NCI-H446 treated with DMSO at 0.1 percent for 48 hours (cell line): ENCODE measurements at regions not wholly inside any gene's neighbourhood (a gene's known extent, or its start where the extent isn't known, plus 50 kb on each side); places are given as distances from the start of the nearest gene placed in this dataset.

Experiments used
- DNase-seq: peaks from one replicate; lab custom pipeline; 2025; lab: John Stamatoyannopoulos, UW

DNA sequence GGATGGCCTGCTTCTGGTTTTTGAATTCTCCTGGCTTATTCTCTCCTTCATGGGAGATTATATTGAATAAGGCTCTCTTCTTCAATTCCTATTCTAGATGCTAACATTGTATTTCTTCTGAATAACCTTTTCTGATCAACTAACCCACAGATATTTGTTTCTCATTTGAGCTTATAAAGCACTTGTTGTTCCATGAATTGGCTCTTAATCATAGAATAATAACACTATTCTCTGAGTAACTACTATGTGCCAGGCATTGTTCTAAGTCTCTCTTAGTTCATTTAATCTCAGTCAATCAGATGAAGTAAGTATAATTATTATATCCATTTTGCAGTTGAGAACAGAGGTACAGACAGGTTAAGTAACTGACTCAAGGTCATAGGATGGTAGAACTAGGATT, 136.3 kb upstream of the MLIP start:
- DNase-seq = no peak

DNA sequence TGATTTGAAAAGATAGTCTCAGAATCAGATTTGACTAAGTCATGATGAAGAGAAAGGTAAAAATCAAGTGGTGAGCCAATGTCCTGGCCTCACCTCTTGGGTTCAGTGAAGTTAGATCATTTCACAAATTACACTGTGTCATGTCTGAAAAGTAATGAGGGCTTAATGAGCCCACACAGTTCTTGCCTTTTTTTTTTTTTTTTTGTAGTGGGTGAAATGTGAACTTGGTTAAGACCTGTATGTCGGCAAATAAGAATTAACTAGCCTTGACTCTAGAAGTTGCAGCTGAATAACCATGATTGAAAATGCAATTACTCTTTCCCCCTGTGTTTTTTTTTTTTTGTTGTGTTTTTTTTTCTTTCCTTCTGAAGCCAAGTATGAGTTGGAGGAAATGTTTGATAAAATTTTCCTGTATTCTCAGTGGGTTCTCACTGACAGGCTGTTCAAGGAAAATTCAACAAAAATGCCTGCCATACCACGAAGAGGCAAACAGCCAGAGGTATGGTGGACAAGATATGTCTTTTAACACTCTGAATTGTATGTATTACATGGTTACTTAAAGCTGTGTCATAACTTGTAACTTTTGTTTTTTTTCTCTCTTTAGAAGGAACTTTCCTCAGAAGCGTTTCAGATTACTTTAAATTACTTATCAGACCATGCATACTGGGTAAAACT, 135.2 kb upstream of the MLIP start:
- DNase-seq = no peak

DNA sequence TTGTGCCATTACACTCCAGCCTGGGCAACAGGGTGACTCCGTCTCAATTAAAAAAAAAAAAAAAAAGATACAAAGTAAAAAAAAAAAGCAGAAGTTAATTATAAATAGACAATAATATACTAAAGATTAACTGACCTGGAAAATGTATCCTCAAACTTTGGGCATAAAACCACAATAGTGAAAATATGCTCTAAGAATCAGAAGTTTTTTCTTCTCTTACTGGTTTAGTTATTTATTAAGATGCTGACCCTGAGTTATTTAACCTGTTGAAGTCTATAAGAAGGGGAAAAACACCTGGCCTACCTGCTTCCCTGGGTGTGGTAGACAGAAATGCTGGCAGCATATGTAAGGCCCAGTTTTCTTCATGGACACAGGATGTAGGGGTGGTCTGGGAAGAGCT, 133.7 kb upstream of the MLIP start:
- no peak for DNase-seq

DNA sequence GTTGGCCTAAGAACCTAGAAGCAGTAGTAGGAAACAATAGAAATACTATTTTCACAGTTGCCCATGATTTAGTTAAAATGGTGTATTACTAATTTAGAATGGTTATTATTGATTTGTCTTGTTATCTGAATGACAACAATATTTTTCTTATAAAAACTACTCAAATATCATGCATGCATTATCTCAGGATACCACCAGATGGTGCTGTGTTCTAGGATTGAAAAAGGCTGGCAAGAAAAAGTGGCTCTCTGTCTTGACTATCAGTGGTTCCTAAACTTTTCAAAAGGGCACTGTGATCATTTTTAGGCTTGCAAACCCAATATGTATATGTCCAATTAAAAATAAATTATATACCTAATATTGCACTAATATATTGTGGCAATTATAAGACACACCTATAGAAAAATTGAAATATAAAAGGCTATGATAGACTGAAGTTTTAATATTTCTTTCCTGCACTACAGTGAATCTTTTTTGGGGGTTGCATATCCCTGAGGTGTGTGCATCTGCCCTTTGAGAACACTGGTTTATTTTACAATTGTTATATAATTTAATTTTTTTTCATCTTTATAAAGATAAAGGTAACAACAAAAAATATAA, 131.7 kb upstream of the MLIP start:
- peak; percentile 28 for DNase-seq

DNA sequence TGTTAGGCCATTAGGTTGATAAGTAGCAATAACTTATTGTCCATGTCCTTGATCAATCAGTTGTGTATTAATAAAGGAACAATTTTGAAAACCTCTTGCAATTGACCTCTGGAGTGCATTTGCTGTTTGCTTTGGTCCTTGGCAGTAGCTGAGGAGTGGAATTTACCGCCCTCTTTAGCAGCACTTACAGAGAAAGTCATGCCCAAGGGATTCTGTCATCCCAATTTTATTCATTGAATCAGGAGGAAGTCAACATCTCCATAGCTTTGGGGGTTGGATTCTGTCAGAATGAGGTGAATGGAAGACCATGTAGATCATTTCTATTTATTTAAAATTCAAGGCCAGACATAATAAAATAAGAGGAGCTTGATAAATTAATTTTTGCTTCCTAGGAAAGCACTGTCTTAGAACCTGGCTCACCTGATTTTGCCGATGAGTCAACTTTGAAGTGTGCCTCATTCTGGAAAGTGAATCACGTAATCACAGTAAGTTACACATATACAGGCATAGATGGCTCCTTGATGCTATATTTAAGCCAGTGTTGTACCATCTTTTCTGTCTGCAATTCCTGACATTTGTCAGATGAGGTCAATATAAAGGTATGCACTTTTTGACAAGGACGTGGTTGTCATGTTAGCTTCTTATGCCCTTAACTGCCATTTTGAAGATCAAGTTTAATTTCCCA, 128.7 kb upstream of the MLIP start:
- DNase-seq = no peak

DNA sequence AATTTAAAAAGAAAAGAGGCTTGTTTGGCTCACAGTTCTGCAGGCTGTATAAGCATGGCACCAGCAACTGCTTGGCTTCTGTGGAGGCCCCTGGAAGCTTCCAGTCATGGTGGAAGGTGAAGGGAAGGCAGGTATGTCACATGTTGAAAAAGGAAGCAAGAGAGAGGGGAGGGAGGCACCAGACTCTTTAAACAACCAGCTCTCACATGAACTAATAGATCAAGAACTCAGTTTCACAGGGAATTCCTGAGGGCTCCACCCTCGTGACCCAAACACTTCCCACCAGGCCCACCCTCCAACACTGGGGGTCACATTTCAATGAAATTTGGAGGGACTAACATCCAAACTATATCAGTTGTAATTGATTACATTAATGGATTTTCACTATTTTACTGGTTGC, 127.9 kb upstream of the MLIP start:
- DNase-seq = no peak

DNA sequence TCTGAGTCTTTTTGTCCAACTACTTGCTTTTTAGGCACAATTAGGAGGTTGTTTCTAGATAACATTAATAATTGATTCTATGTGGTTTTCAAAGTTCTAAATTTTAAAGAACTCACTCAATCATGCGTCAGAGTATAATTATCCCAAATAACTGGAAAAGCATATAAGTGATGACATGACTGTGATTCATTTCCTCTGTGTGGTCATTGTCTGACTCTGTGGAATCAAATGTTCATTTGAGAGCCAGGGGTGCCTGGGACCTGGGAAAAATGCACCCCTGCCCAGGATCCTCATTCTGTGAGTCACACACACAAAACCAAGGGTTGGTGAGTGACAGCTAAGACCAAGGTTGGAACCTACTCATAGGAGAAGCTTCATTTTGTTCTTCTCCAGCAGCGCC, 127.1 kb upstream of the MLIP start:
- no peak for DNase-seq

DNA sequence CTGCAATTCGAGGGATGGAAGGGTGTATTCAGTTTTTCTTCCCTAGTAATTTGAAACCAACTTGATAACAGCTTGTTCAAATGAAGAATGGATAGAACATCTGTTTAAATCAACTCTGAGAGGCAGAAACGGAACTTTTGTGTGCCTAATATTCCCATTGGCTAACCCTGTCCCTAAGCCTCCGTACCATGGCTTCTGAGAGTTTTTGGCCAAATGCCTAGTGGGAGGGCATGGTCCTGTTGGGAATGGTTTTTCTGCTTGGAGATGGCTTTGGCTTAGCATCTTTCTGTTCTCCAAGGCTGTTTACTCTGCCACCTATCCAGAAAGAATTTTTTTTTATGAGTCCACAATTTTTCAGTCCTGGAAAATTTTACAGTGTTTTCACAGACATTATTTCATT, 126.7 kb upstream of the MLIP start:
- DNase-seq = no peak

DNA sequence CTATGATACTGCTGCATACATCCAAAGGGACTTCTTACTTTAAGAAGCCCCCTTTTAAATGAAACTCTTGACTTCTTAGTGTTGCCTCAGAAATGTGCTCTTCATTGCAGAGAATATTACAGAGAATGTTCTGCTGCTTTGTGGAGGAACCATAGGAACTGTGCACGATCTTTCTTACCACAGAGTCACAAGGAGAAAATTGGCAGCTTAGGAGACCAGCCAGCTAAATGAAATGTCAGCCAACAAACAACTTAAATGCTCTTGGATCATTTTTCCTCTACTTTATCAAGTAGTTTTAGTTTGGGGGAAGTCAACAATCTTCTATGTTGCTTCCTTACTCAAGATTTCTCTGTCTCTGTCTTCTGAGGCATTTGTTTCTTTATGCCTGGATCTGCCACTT, 125.9 kb upstream of the MLIP start:
- DNase-seq = no peak

DNA sequence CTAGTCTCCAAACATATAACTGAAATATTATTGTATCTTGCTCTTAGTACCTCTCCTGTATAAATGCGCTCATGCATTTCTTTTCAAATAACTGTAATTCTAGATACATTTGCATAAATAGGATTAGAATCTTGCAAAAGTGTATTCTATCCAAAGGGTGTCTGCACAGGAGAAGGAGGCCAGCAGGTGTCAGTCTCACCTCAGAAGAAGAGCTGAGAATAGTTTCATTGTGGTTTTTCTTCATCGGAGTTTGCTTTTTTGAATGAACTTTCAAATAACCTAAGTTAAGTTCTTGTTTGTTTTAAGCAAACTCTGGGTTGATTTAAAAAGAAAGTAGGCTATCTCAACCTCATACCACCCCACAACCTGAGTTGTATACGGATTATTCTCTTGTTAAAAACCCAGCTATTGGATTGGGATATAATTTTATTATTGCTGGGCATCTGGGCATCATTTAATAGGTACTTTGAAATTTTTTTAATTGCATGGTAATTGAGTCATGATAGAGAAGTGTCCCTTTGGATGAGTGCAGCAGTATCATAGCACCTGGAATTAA, 125.0 kb upstream of the MLIP start:
- DNase-seq = peak; percentile 47

DNA sequence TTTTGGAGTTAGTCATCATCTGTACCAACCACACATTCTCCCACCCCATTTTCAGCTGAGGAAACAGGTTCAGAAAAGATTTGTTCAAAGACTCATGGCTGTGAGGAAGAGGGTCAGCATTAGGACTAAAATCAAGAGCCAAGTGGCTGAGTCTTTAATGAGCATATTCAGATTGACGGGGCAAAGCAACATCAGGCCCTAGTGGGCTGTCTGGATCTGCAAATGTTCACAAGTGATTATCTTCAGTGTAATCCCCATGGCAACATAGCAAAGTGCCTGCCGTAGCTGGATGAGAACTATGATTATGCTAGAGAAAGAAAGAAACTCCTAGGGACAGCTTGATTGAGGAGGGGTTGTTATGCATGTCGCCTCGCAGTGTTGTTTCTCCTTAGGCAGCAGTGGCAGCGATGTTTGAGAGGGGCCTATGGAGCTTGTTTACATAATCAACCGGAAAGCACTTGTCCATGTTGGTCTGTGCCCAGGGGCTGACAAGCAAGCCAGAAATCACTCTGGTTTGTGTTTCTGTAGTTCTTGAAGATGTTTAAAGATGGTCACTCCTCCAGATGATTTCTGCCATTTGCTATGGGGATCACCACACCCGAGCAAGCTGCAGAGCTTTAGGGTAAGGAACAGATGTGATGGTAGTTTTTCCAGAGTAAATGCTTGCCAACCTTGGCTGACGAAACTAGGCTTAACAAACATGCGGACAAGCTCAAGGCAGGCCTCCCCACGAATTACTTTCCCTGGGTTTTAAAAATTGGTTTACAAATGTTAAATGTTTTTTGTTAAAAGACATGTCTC, 124.3 kb upstream of the MLIP start:
- DNase-seq = peak; percentile 73

DNA sequence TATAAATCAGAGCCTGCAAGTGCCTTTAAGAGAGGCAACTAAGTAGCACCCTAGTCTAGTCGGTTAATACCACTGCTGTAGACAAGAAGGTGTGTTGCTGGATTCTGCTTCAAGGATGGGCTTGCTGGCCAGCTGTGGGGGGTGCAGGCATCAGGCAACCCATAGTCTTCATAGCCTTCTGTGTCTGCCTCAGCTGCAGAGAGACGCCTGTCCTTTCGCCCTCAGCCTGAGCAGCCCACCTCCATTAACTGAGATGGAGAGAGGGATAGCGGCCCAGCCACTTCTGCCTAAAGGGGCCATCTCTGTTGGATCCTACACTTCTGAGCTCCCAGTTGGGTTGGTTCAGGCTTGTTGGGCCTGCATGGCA, 123.7 kb upstream of the MLIP start:
- no peak for DNase-seq

DNA sequence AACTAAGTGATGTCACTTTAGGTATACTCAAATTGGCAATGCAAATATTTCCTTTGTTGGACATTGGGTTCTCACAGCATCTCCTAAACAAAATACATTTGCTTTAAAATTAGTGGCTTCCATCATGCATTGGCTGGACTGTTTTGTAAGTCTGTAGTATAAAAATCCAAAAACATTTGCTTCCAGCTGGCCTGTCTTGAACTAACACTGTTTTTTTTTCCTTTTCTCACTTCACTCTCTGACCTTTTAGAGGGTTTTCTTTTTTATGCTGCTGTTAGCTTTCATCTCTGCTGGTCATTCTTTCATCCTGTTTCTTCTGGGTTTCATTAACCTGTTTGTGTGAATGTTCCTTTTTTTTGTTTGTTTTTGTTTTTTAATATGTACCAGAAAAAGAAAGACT, 121.7 kb upstream of the MLIP start:
- DNase-seq = no peak

DNA sequence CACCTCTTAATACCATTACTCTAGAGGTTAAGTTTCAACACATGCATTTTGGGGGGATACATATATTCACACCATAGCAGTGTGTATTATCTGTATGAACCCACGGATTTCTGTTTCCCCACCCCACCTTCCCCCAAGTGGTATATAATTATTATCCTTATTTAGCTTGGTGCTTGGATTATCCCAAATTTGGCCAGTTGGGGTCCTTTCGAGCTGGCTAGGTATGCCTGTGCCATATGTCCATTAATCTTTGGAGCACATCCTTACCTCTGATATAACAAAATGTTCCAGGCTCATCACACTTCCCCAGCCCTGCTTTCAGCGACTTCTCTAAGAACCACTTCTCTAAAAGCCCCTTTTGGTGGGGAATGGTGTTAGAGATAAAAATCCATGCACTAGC, 118.7 kb upstream of the MLIP start:
- DNase-seq = no peak

DNA sequence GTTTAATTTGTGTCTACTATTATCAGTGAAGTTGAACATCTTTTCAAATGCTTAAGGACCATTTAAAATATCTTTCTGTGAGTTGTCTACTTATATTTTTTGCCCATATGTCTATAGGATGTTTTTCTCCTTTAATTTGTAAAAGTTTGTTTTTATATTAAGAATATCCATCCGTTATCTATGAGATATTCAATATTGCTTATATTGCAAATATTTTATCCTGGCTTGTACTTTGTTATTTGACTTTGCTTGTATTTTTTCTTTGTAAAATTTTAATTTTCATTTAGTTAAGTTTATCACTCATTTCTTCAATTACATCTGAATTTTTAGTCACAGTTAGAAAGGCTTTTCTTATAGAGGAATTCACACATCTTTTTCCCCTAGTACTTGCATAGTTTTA, 117.0 kb upstream of the MLIP start:
- DNase-seq = no peak

DNA sequence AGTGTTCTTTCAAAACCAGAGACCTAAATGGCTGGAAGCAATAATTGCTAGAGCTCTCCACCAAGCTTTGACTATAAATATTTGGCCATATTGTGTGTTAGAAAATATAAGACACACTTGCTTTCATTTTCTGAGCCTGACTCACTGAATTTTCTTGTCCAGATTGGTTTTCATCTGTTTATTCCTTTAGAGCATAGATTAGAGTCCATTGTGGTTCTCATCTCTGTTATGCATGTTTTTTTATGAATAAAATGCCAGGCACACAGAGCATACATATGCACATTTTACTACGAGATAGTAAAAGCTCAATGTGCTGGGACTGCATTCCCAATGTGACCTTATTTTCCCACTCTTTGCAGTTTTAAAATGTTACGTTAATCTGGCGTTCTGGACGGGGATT, 115.3 kb upstream of the MLIP start:
- DNase-seq = no peak

DNA sequence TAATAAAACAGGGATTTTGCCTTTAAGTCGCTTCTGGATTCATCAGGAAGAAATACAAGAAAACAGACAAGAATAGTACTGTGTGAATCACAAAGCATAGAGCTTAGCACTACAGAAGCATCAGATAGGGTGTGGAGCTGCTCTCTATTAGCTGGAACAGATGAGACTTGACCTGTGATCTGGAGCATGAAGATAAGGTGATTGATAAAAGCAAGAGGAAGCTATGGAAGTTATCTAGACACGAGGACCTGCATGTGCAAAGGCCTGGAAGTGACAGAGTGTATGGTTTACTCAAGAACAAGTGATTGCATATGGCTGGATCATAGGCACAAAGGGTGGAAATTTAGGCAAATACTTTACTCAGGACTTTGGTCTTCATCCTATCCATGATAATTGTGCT, 112.9 kb upstream of the MLIP start:
- DNase-seq = no peak

DNA sequence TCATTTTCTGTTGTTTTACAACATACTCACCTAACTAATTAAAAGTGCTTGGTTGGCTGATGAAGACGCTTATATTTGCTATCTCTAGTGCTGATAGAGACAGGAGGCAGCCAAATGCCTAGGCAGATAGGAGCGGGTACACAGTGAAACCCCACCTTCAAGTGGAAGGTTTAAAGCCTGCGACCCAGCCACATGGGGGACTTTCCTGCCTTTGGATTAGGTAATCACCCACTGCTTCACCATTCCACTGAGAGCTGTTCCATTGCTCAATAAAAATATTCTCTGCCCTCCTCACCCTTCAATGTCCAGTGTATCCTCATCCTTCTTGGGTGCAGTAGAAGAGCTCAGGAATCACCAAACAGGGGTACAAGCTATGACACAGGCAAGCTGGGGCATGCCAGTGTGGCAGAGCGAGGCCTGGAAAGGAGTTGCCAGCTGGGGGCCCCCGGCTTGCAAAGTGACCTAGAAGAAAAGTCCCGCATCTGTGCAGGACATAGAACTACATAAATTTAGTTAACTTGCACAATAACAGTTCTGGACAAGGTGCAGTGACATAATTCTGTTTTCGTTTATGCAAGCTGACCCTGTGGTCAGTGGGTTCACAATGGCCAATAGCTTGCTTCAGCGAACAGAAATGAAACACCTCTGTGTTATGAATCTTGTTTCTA, 112.0 kb upstream of the MLIP start:
- DNase-seq = no peak

DNA sequence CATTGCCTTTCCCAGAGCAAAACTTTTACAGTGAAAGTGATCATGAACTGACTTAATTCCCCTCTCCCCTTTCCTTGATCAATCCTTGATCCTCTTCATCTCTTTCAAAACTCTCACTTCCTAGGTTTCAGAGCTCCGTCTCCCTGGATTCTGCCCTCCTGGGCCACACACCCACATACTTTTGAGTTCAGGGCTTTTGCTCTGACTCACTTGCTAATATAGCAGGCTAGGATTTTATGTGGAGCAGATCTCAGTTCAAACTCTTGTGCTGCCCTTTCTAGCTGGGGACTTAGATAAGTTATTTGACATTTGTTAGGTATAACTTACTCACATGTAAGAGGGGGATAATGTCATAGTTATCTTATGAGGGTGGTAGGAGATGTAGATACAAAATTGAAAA, 109.1 kb upstream of the MLIP start:
- DNase-seq = no peak

DNA sequence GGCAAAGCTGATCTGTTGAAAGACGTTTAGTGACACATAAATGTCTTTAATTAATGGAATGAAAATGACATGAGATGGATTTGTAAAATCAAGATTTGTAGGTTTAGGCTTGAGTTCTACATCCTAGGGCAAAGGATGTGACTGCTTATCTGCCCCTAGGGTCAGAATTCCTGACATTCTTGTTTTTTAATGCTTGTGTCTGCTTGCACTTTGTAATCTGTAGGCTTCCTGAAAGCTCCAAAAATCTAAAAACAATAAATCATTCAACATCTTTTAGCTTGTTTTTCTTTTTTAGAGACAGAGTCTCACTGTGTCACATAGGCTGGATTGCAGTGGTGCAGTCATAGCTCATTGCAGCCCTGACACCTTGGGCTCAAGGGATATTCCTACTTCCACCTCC, 107.9 kb upstream of the MLIP start:
- DNase-seq = no peak

DNA sequence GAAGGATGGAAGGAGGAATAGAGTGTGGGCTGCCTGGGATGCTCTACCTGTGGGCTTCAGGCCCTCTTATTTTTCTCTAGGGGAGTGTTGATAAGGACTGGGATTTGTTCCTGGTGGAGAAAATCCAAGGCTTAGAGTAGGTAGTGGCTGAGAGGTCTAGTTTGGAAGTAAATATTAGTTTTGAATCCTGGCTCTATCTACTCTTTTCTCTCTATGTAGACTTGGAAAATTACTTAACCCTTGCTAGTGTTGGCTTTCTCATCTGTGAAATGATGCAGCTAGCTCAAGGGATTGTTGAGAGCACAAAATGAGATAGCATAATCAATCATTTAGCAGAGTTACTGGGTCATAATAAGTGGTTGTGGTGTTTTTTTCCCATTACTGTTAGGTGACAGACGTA, 102.7 kb upstream of the MLIP start:
- DNase-seq = no peak

DNA sequence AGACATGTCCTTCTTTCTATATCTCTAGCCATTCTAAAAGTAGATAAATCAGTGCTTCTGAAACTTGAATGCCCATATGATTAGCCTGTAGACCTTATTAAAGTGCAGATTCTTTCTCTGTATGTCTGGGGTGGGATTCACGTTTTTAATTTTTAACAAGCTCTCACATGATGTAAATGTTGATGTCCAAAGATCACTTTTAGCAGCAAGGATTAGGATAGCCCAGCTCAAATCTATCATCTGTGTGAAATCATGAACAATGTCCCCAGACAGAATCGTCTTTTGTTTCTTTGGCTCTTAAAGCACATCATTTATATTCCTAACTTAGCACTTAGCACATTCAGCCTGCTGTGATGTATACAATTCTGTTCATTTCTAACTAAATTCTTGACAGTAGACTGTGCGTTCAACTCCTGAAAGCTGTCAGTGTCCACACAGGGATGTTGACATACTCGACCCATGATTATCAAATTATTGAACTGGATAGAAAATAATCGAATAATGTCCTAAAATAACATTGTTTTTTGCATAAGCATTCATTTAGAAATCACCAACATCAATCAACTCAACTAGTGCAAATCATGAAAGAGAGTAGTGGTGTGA, 102.1 kb upstream of the MLIP start:
- DNase-seq = no peak
